Activated effector memory CD4-positive, alpha-beta T cell treated with anti-CD3 and anti-CD28 coated beads, Interleukin-2, amount 50 U/mL, for 16 hours (primary cell): ENCODE measurements at regions not wholly inside any gene's neighbourhood (a gene's known extent, or its start where the extent isn't known, plus 50 kb on each side); places are given as distances from the start of the nearest gene placed in this dataset.

Experiments used
- DNase-seq: peaks from one replicate; pipeline ENCODE4 v3.0.0-alpha.2; 2020

GRCh38 chr13:42722883-42723539, 58.4 kb upstream of the FAM216B start:
- DNase-seq, result no peak

GRCh38 chr13:42728507-42729180, 52.7 kb upstream of the FAM216B start:
- DNase-seq, result no peak

GRCh38 chr13:42729857-42730402, 51.5 kb upstream of the FAM216B start:
- no peak for DNase-seq
